H1 (cell line): ENCODE measurements at regions not wholly inside any gene's neighbourhood (a gene's known extent, or its start where the extent isn't known, plus 50 kb on each side); places are given as distances from the start of the nearest gene placed in this dataset.

Experiments
- CTCF ChIA-PET: fragments of 300-600 bp; sonication (Branson Sonifier 250); formaldehyde crosslinking; loops from one replicate; lab custom pipeline; 2021; ENCODE audit not compliant: partially characterized antibody; lab: Charles Lee
- POLR2A ChIA-PET: fragments of 300-600 bp; sonication (Branson Sonifier 250); formaldehyde crosslinking; loops from one replicate; lab custom pipeline; 2021; ENCODE audit warnings: inconsistent platforms; ENCODE audit not compliant: partially characterized antibody; lab: Charles Lee
- DNase-seq, 2 experiments: peaks; one replicate each; pipeline versions ENCODE4 v3.0.0 to v3.0.0-alpha.2; 2010 to 2022; ENCODE audit warnings: low spot score in 2 of 2, low read depth in 1 of 2, mixed read lengths in 1 of 2
- FAIRE-seq: peaks from 2 replicates; lab custom pipeline; 2011; peaks lifted over from hg19 to GRCh38; lab: Jason Lieb, UNC
- H2AFZ ChIP-seq: 2 replicates; pipeline ENCODE4 v1.8.1; 2012; ENCODE audit warnings: low read length, inconsistent platforms
- H2AK5ac ChIP-seq: 2 replicates; pipeline ENCODE4 v1.6.1; 2013; ENCODE audit warnings: low read depth, low read length
- H2BK120ac ChIP-seq: replicated peaks from 2 replicates; pipeline ENCODE3; 2013; ENCODE audit warnings: low read depth, low read length, inconsistent platforms
- H2BK12ac ChIP-seq: 2 replicates; pipeline ENCODE4 v1.6.1; 2013; ENCODE audit warnings: low read depth, low read length
- H2BK15ac ChIP-seq: 2 replicates; pipeline ENCODE4 v1.6.1; 2013; ENCODE audit warnings: low read length
- H2BK20ac ChIP-seq: 2 replicates; pipeline ENCODE4 v1.6.1; 2013; ENCODE audit warnings: low read length
- H2BK5ac ChIP-seq: 2 replicates; pipeline ENCODE4 v1.6.1; 2013; ENCODE audit warnings: low read depth, low read length
- H3K14ac ChIP-seq: 2 replicates; pipeline ENCODE4 v1.6.1; 2013; ENCODE audit warnings: inconsistent platforms; ENCODE audit not compliant: insufficient read length
- H3K18ac ChIP-seq: 2 replicates; pipeline ENCODE4 v1.6.1; 2013; ENCODE audit warnings: low read length; ENCODE audit errors: extremely low read depth
- H3K23ac ChIP-seq: 2 replicates; pipeline ENCODE4 v1.6.1; 2013; ENCODE audit warnings: inconsistent platforms; ENCODE audit not compliant: insufficient read length
- H3K23me2 ChIP-seq: 2 replicates; pipeline ENCODE4 v1.6.1; 2013; ENCODE audit warnings: low read depth, low read length
- H3K27ac ChIP-seq: 2 replicates; pipeline ENCODE4 v1.6.1; 2011; ENCODE audit warnings: low read depth, low read length, inconsistent platforms
- H3K27me3 ChIP-seq, 4 experiments: replicated peaks in 1 of 4; 1 replicate in 1 of 4; 2 replicates in 3 of 4; pipeline versions ENCODE4 v1.6.1 to v1.8.1; 2011 to 2013; ENCODE audit warnings: low read length in 3 of 4, mild to moderate bottlenecking in 3 of 4, inconsistent platforms in 2 of 4, mixed read lengths in 2 of 4, moderate library complexity in 1 of 4; ENCODE audit not compliant: control insufficient read depth in 3 of 4, insufficient read depth in 3 of 4; ENCODE audit errors: extremely low read depth in 1 of 4
- H3K36me3 ChIP-seq, 4 experiments: 2 replicates each; pipeline versions ENCODE4 v1.6.1 to v1.8.1; 2011 to 2013; ENCODE audit warnings: mild to moderate bottlenecking in 4 of 4, low read length in 3 of 4, moderate library complexity in 2 of 4, control low read depth in 1 of 4, inconsistent platforms in 1 of 4; ENCODE audit not compliant: insufficient read depth in 4 of 4, control insufficient read depth in 2 of 4
- H3K4ac ChIP-seq: replicated peaks from 2 replicates; pipeline ENCODE3; 2013; ENCODE audit warnings: low read length, low read depth, mixed read lengths, inconsistent platforms; ENCODE audit not compliant: insufficient read length
- H3K4me1 ChIP-seq, 4 experiments: replicated peaks in 1 of 4; 1 replicate in 1 of 4; 2 replicates in 3 of 4; pipeline versions ENCODE4 v1.6.1 to v1.8.1; 2011 to 2013; ENCODE audit warnings: low read length in 3 of 4, inconsistent platforms in 2 of 4, mixed read lengths in 1 of 4; ENCODE audit not compliant: insufficient read depth in 4 of 4, control insufficient read depth in 3 of 4
- H3K4me2 ChIP-seq, 2 experiments: 2 replicates each; pipeline versions ENCODE4 v1.6.1 to v1.8.1; 2011 to 2013; ENCODE audit warnings: low read depth in 2 of 2, low read length in 2 of 2, control low read depth in 1 of 2, inconsistent platforms in 1 of 2, mild to moderate bottlenecking in 1 of 2; ENCODE audit not compliant: insufficient read depth in 1 of 2
- H3K4me3 ChIP-seq, 4 experiments: fragments of 200-600, 300-600 bp in 1 of 4; sonication (generic), shearing (Covaris generic), sonication (Bioruptor Twin) in 1 of 4; 2 replicates each; pipeline versions ENCODE4 v1.5.1 to v1.8.1; 2011 to 2016; ENCODE audit warnings: low read length in 4 of 4, low read depth in 3 of 4, control low read depth in 2 of 4, inconsistent platforms in 2 of 4, mild to moderate bottlenecking in 2 of 4, mixed read lengths in 1 of 4, moderate library complexity in 1 of 4; ENCODE audit not compliant: insufficient read depth in 2 of 4; ENCODE audit errors: extremely low read depth in 1 of 4
- H3K56ac ChIP-seq: replicated peaks from 2 replicates; pipeline ENCODE3; 2013; ENCODE audit warnings: low read depth, mild to moderate bottlenecking, mixed read lengths, low read length, inconsistent platforms; ENCODE audit not compliant: insufficient read length
- H3K79me1 ChIP-seq: 2 replicates; pipeline ENCODE4 v1.6.1; 2013; ENCODE audit warnings: low read depth, low read length, control low read depth
- H3K79me2 ChIP-seq, 2 experiments: 2 replicates each; pipeline versions ENCODE4 v1.6.1 to v1.8.1; 2012 to 2013; ENCODE audit warnings: low read length in 2 of 2, mild to moderate bottlenecking in 2 of 2, inconsistent platforms in 1 of 2; ENCODE audit not compliant: insufficient read depth in 2 of 2, control insufficient read depth in 1 of 2
- H3K9ac ChIP-seq, 4 experiments: replicated peaks in 1 of 4; 1 replicate in 1 of 4; 2 replicates in 3 of 4; pipeline versions ENCODE4 v1.6.1 to v1.8.1; 2011 to 2013; ENCODE audit warnings: low read depth in 3 of 4, low read length in 3 of 4, control low read depth in 2 of 4, mild to moderate bottlenecking in 2 of 4, moderate library complexity in 2 of 4, inconsistent platforms in 1 of 4; ENCODE audit errors: extremely low read depth in 1 of 4
- H3K9me3 ChIP-seq, 2 experiments: 2 replicates each; pipeline versions ENCODE4 v1.6.1 to v1.8.1; 2012 to 2013; ENCODE audit warnings: mild to moderate bottlenecking in 2 of 2, moderate library complexity in 2 of 2, control low read depth in 1 of 2, inconsistent platforms in 1 of 2, low read depth in 1 of 2, low read length in 1 of 2, mixed read lengths in 1 of 2; ENCODE audit not compliant: insufficient read depth in 2 of 2
- H4K20me1 ChIP-seq, 2 experiments: replicated peaks in 1 of 2; 2 replicates each; pipeline versions ENCODE3 to v1.8.1; 2011 to 2013; ENCODE audit warnings: inconsistent platforms in 2 of 2, low read length in 2 of 2, mild to moderate bottlenecking in 1 of 2; ENCODE audit not compliant: insufficient read depth in 2 of 2, control insufficient read depth in 1 of 2
- H4K5ac ChIP-seq: 2 replicates; pipeline ENCODE4 v1.6.1; 2013; ENCODE audit warnings: low read length, low read depth, mixed read lengths, inconsistent platforms; ENCODE audit not compliant: insufficient read length
- H4K8ac ChIP-seq: 2 replicates; pipeline ENCODE4 v1.8.0; 2013; ENCODE audit warnings: mild to moderate bottlenecking, moderate library complexity, low read length, inconsistent platforms; ENCODE audit not compliant: insufficient read depth; ENCODE audit errors: extremely low read depth
- H4K91ac ChIP-seq: replicated peaks from 2 replicates; pipeline ENCODE3; 2013; ENCODE audit warnings: low read length, mixed read lengths, inconsistent platforms; ENCODE audit not compliant: insufficient read length
- BCL11A ChIP-seq, 2 experiments: IDR thresholded peaks; one replicate each; pipeline ENCODE4 v1.6.1; 2011; ENCODE audit warnings: low read depth in 2 of 2, low read length in 2 of 2, mild to moderate bottlenecking in 2 of 2
- BRCA1 ChIP-seq: IDR thresholded peaks from 2 replicates; pipeline ENCODE4 v1.6.1; 2012; ENCODE audit warnings: low read depth, low read length, improper control_type of control experiment
- CBX8 ChIP-seq: fragments of 300-800, 300-1000 bp; sonication (generic); IDR thresholded peaks from 2 replicates; pipeline ENCODE4 v1.7.1; 2016; ENCODE audit warnings: low read depth, low read length, borderline replicate concordance
- FOSL1 ChIP-seq: IDR thresholded peaks from 2 replicates; pipeline ENCODE4 v1.6.1; 2011; ENCODE audit warnings: mild to moderate bottlenecking, low read depth, low read length, moderate library complexity; ENCODE audit not compliant: insufficient read depth
- HDAC6 ChIP-seq: IDR thresholded peaks from one replicate; pipeline ENCODE4 v1.7.1; 2012; ENCODE audit warnings: low read depth, mild to moderate bottlenecking, inconsistent platforms, low read length, moderate library complexity
- JUN ChIP-seq: IDR thresholded peaks from 2 replicates; pipeline ENCODE4 v1.6.1; 2011; ENCODE audit warnings: low read depth, mild to moderate bottlenecking, improper control_type of control experiment, low read length
- NANOG ChIP-seq: IDR thresholded peaks from 2 replicates; pipeline ENCODE4 v1.6.1; 2011; ENCODE audit warnings: low read length, low read depth, mild to moderate bottlenecking, inconsistent platforms; ENCODE audit not compliant: insufficient read depth, poor library complexity, severe bottlenecking
- NRF1 ChIP-seq: IDR thresholded peaks from 2 replicates; pipeline ENCODE4 v1.6.1; 2011; ENCODE audit warnings: mild to moderate bottlenecking, low read depth, low read length, improper control_type of control experiment
- PHF8 ChIP-seq: fragments of 200-600 bp; sonication (generic); conservative IDR thresholded peaks from 2 replicates; pipeline ENCODE4 v1.7.1; 2012; ENCODE audit warnings: low read depth, mild to moderate bottlenecking, inconsistent platforms, low read length, moderate library complexity
- SP2 ChIP-seq: IDR thresholded peaks from 2 replicates; pipeline ENCODE4 v1.6.1; 2012; ENCODE audit warnings: mild to moderate bottlenecking, low read length, inconsistent platforms
- SUZ12 ChIP-seq: fragments of 200-600 bp; sonication (generic); IDR thresholded peaks from 2 replicates; pipeline ENCODE4 v1.6.1; 2012; ENCODE audit warnings: mild to moderate bottlenecking, inconsistent platforms, low read length, moderate library complexity, mixed read lengths
- TBP ChIP-seq: IDR thresholded peaks from 2 replicates; pipeline ENCODE4 v1.6.1; 2011; ENCODE audit warnings: low read depth, low read length, improper control_type of control experiment
- TCF12 ChIP-seq: IDR thresholded peaks from 2 replicates; pipeline ENCODE4 v1.6.1; 2011; ENCODE audit warnings: low read depth, mild to moderate bottlenecking, low read length
- WGBS, 2 experiments: shearing (Covaris generic) in 1 of 2; methylation state at CpG; one replicate each; pipeline versions ENCODE4 v1.1.6 to v1.1.7; 2013 to 2015; ENCODE audit warnings: low lambda C conversion rate in 2 of 2, mixed read lengths in 2 of 2, inconsistent platforms in 1 of 2, low coverage in 1 of 2, missing lambda C conversion rate in 1 of 2; ENCODE audit not compliant: insufficient replicate concordance in 2 of 2, insufficient coverage in 1 of 2, insufficient read length in 1 of 2; ENCODE audit errors: extremely low coverage in 1 of 2, missing lambda C conversion rate in 1 of 2; 5-methylcytosine and 5-hydroxymethylcytosine counted together

DNA sequence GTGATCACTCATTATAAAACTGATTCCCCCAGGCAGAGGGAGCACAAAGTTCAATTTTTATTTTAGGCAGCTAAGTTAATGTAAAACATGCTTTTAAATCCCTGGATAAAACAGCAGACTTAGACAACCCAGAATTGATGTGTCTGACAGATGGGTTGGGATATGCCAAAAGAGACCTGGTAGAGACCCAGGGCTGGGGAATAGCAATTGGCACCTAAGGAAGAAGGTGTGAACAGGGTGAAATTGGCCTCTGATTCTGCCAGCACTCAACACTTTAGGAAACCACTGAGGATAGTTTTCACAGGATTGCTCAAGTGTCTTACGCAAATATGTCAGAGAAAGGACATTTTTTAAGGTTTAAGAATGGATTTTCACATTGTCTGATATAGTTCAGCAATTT is 938.2 kb upstream of the CDH8 start:
- Histone ChIP-seq H3K18ac (no peak overlapping the region), H3K14ac (no peak overlapping the region), H3K23me2 (no peaks in the 10 kb centered on the region), H3K23ac (no peak overlapping the region), H2BK12ac (no peak overlapping the region), H3K4me2 (no peak overlapping the region), H2BK20ac (no peak overlapping the region), H2BK120ac (no peak overlapping the region), H4K20me1 (no peaks in the 10 kb centered on the region), H4K8ac (no peak overlapping the region), H3K79me1 (no peaks in the 10 kb centered on the region), H3K4me1 (no peaks in the 10 kb centered on the region), H3K27me3 (no peaks in the 10 kb centered on the region), H3K9ac (no peak overlapping the region), H3K56ac (no peak overlapping the region), H3K4me3 (no peak overlapping the region), H3K36me3 (no peaks in the 10 kb centered on the region), H3K27ac (no peak overlapping the region), H2BK5ac (no peak overlapping the region), H4K5ac (no peak overlapping the region), H2AK5ac (no peak overlapping the region), H3K79me2 (no peaks in the 10 kb centered on the region), H3K9me3 (no peaks in the 10 kb centered on the region), H3K4ac (no peak overlapping the region), H4K91ac (no peak overlapping the region), H2AFZ (no peak overlapping the region), H2BK15ac (no peak overlapping the region)
- CTCF ChIA-PET = interaction anchor here (0.9 to 1.2 kb wide), 2 partner anchors 13 to 99 kb away, joined by 3 read pairs; no protein-coding TSS in a partner anchor
- POLR2A ChIA-PET = no interaction called here
- no peak for DNase-seq
- WGBS, 2 experiments = 100% methylated on average over 1 of the region's 1 CpG; no CpG with 5 or more reads in 1 of the 2 experiments
- no peak for FAIRE-seq
- TF ChIP-seq HDAC6 (no peak), NANOG (no peak), NRF1 (no peak), TCF12 (no peak), FOSL1 (no peak), BCL11A (IDR thresholded peaks at IDR 0.05; ENCODE audit: low read depth in 2 of 2, low read length in 2 of 2) (no peak), CBX8 (no peak), JUN (no peak), BRCA1 (no peak), TBP (no peak), SP2 (no peak), PHF8 (no peak), SUZ12 (no peak)
